OCI-LY3 (cell line): ENCODE measurements at regions not wholly inside any gene's neighbourhood (a gene's known extent, or its start where the extent isn't known, plus 50 kb on each side); places are given as distances from the start of the nearest gene placed in this dataset.

Experiments
- H2AFZ ChIP-seq: fragments of 200-600, 300-600 bp; shearing (Covaris generic); 2 replicates; pipeline ENCODE4 v1.6.0; 2014; ENCODE audit warnings: antibody characterized with exemption, low read depth, low read length
- H3K27ac ChIP-seq: fragments of 200-600, 300-600 bp; sonication (generic); 2 replicates; pipeline ENCODE4 v1.5.1; 2014; ENCODE audit warnings: mild to moderate bottlenecking, low read length, moderate library complexity, mixed read lengths
- H3K27me3 ChIP-seq: fragments of 200-600, 300-600 bp; sonication (generic); 2 replicates; pipeline ENCODE4 v1.6.1; 2014; ENCODE audit warnings: low read depth, low read length, mixed read lengths
- H3K36me3 ChIP-seq: fragments of 200-600, 300-600 bp; sonication (generic); replicated peaks from 2 replicates; pipeline ENCODE3; 2014; ENCODE audit warnings: low read depth, low read length, mixed read lengths
- H3K4me1 ChIP-seq: fragments of 300-600, 200-600 bp; sonication (generic); 2 replicates; pipeline ENCODE4 v1.6.1; 2014; ENCODE audit warnings: low read length, mixed read lengths
- H3K4me2 ChIP-seq: fragments of 200-600, 300-600 bp; sonication (generic); 2 replicates; pipeline ENCODE4 v1.6.1; 2014; ENCODE audit warnings: low read length, mixed read lengths
- H3K4me3 ChIP-seq: fragments of 300-600, 200-600 bp; sonication (generic); 2 replicates; pipeline ENCODE4 v1.5.1; 2014; ENCODE audit warnings: antibody characterized with exemption, mild to moderate bottlenecking, low read length, moderate library complexity
- H3K79me2 ChIP-seq: fragments of 300-600, 200-600 bp; shearing (Covaris generic); 2 replicates; pipeline ENCODE4 v1.6.1; 2014; ENCODE audit warnings: mild to moderate bottlenecking, low read length, mixed read lengths
- H3K9ac ChIP-seq: fragments of 300-600, 200-600 bp; shearing (Covaris generic); 2 replicates; pipeline ENCODE4 v1.6.0; 2014; ENCODE audit warnings: mild to moderate bottlenecking, low read length, moderate library complexity
- H3K9me3 ChIP-seq: fragments of 200-600, 300-600 bp; shearing (Covaris generic); 2 replicates; pipeline ENCODE4 v1.6.1; 2014; ENCODE audit warnings: low read length, mixed read lengths; ENCODE audit not compliant: insufficient read depth
- H4K20me1 ChIP-seq: fragments of 200-600, 300-600 bp; sonication (generic); 2 replicates; pipeline ENCODE4 v1.6.1; 2016; ENCODE audit warnings: low read length, mixed read lengths; ENCODE audit not compliant: insufficient read depth
- CTCF ChIP-seq: fragments of 200-600, 300-600 bp; sonication (generic); IDR thresholded peaks from 2 replicates; pipeline ENCODE4 v1.5.1; 2014; ENCODE audit warnings: antibody characterized with exemption, low read length, low read depth
- EZH2phosphoT487 ChIP-seq: fragments of 200-600 bp; shearing (Covaris generic); IDR thresholded peaks from 2 replicates; pipeline ENCODE4 v1.6.1; 2018; ENCODE audit warnings: antibody characterized with exemption, mixed run types, low read depth

- Histone ChIP-seq H3K4me2 (no peak overlapping the region), H3K27ac (no peak overlapping the region), H4K20me1 (no peaks in the 10 kb centered on the region), H3K9ac (no peak overlapping the region), H3K27me3 (no peaks in the 10 kb centered on the region), H3K79me2 (no peaks in the 10 kb centered on the region), H2AFZ (no peak overlapping the region), H3K9me3 (no peaks in the 10 kb centered on the region), H3K4me3 (no peak overlapping the region), H3K4me1 (no peaks in the 10 kb centered on the region), H3K36me3 (no peaks in the 10 kb centered on the region)
- no peak for TF ChIP-seq EZH2phosphoT487
- no peak for TF ChIP-seq CTCF
These were observed 185.4 kb upstream of the GRIK2 start for GRCh38 chr6:101208152-101208551.

- Histone ChIP-seq H3K4me1 (no peaks in the 10 kb centered on the region), H3K79me2 (no peaks in the 10 kb centered on the region), H3K4me3 (no peak overlapping the region), H3K36me3 (no peaks in the 10 kb centered on the region), H3K4me2 (no peak overlapping the region), H2AFZ (no peak overlapping the region), H4K20me1 (no peaks in the 10 kb centered on the region), H3K27ac (no peak overlapping the region), H3K9me3 (no peaks in the 10 kb centered on the region), H3K27me3 (no peaks in the 10 kb centered on the region), H3K9ac (no peak overlapping the region)
- TF ChIP-seq CTCF (no peak), EZH2phosphoT487 (no peak)
These were observed 180.9 kb upstream of the GRIK2 start for GRCh38 chr6:101212640-101213039.

GRCh38 chr6:101222007-101222406 is 171.5 kb upstream of the GRIK2 start:
- Histone ChIP-seq H3K9ac (no peak overlapping the region), H3K27ac (no peak overlapping the region), H3K79me2 (no peaks in the 10 kb centered on the region), H3K27me3 (no peaks in the 10 kb centered on the region), H3K4me1 (no peaks in the 10 kb centered on the region), H2AFZ (no peak overlapping the region), H3K4me2 (no peak overlapping the region), H3K9me3 (no peaks in the 10 kb centered on the region), H4K20me1 (no peaks in the 10 kb centered on the region), H3K4me3 (no peak overlapping the region), H3K36me3 (no peaks in the 10 kb centered on the region)
- TF ChIP-seq CTCF (no peak), EZH2phosphoT487 (no peak)

GRCh38 chr6:101224751-101225150 is 168.8 kb upstream of the GRIK2 start:
- no peaks in the 10 kb centered on the region for H3K36me3 ChIP-seq
- no peak overlapping the region for H3K9ac ChIP-seq
- H3K27me3 ChIP-seq, result no peaks in the 10 kb centered on the region
- TF ChIP-seq EZH2phosphoT487, result no peak
- TF ChIP-seq CTCF, result no peak
- H2AFZ ChIP-seq, result no peak overlapping the region
- no peak overlapping the region for H3K27ac ChIP-seq
- no peaks in the 10 kb centered on the region for H3K4me1 ChIP-seq
- no peaks in the 10 kb centered on the region for H3K79me2 ChIP-seq
- H3K4me2 ChIP-seq, result no peak overlapping the region
- no peak overlapping the region for H3K4me3 ChIP-seq
- H4K20me1 ChIP-seq, result no peaks in the 10 kb centered on the region
- H3K9me3 ChIP-seq, result no peaks in the 10 kb centered on the region
